H1 (cell line): ENCODE measurements at regions not wholly inside any gene's neighbourhood (a gene's known extent, or its start where the extent isn't known, plus 50 kb on each side); places are given as distances from the start of the nearest gene placed in this dataset.

Experiments
- CTCF ChIA-PET: fragments of 300-600 bp; sonication (Branson Sonifier 250); formaldehyde crosslinking; loops from one replicate; lab custom pipeline; 2021; ENCODE audit not compliant: partially characterized antibody; lab: Charles Lee
- POLR2A ChIA-PET: fragments of 300-600 bp; sonication (Branson Sonifier 250); formaldehyde crosslinking; loops from one replicate; lab custom pipeline; 2021; ENCODE audit warnings: inconsistent platforms; ENCODE audit not compliant: partially characterized antibody; lab: Charles Lee
- DNase-seq, 2 experiments: peaks; one replicate each; pipeline versions ENCODE4 v3.0.0 to v3.0.0-alpha.2; 2010 to 2022; ENCODE audit warnings: low spot score in 2 of 2, low read depth in 1 of 2, mixed read lengths in 1 of 2
- FAIRE-seq: peaks from 2 replicates; lab custom pipeline; 2011; peaks lifted over from hg19 to GRCh38; lab: Jason Lieb, UNC
- H2AFZ ChIP-seq: 2 replicates; pipeline ENCODE4 v1.8.1; 2012; ENCODE audit warnings: low read length, inconsistent platforms
- H2AK5ac ChIP-seq: 2 replicates; pipeline ENCODE4 v1.6.1; 2013; ENCODE audit warnings: low read depth, low read length
- H2BK120ac ChIP-seq: replicated peaks from 2 replicates; pipeline ENCODE3; 2013; ENCODE audit warnings: low read depth, low read length, inconsistent platforms
- H2BK12ac ChIP-seq: 2 replicates; pipeline ENCODE4 v1.6.1; 2013; ENCODE audit warnings: low read depth, low read length
- H2BK15ac ChIP-seq: 2 replicates; pipeline ENCODE4 v1.6.1; 2013; ENCODE audit warnings: low read length
- H2BK20ac ChIP-seq: 2 replicates; pipeline ENCODE4 v1.6.1; 2013; ENCODE audit warnings: low read length
- H2BK5ac ChIP-seq: 2 replicates; pipeline ENCODE4 v1.6.1; 2013; ENCODE audit warnings: low read depth, low read length
- H3K14ac ChIP-seq: 2 replicates; pipeline ENCODE4 v1.6.1; 2013; ENCODE audit warnings: inconsistent platforms; ENCODE audit not compliant: insufficient read length
- H3K18ac ChIP-seq: 2 replicates; pipeline ENCODE4 v1.6.1; 2013; ENCODE audit warnings: low read length; ENCODE audit errors: extremely low read depth
- H3K23ac ChIP-seq: 2 replicates; pipeline ENCODE4 v1.6.1; 2013; ENCODE audit warnings: inconsistent platforms; ENCODE audit not compliant: insufficient read length
- H3K23me2 ChIP-seq: 2 replicates; pipeline ENCODE4 v1.6.1; 2013; ENCODE audit warnings: low read depth, low read length
- H3K27ac ChIP-seq: 2 replicates; pipeline ENCODE4 v1.6.1; 2011; ENCODE audit warnings: low read depth, low read length, inconsistent platforms
- H3K27me3 ChIP-seq, 4 experiments: replicated peaks in 1 of 4; 1 replicate in 1 of 4; 2 replicates in 3 of 4; pipeline versions ENCODE4 v1.6.1 to v1.8.1; 2011 to 2013; ENCODE audit warnings: low read length in 3 of 4, mild to moderate bottlenecking in 3 of 4, inconsistent platforms in 2 of 4, mixed read lengths in 2 of 4, moderate library complexity in 1 of 4; ENCODE audit not compliant: control insufficient read depth in 3 of 4, insufficient read depth in 3 of 4; ENCODE audit errors: extremely low read depth in 1 of 4
- H3K36me3 ChIP-seq, 4 experiments: 2 replicates each; pipeline versions ENCODE4 v1.6.1 to v1.8.1; 2011 to 2013; ENCODE audit warnings: mild to moderate bottlenecking in 4 of 4, low read length in 3 of 4, moderate library complexity in 2 of 4, control low read depth in 1 of 4, inconsistent platforms in 1 of 4; ENCODE audit not compliant: insufficient read depth in 4 of 4, control insufficient read depth in 2 of 4
- H3K4ac ChIP-seq: replicated peaks from 2 replicates; pipeline ENCODE3; 2013; ENCODE audit warnings: low read length, low read depth, mixed read lengths, inconsistent platforms; ENCODE audit not compliant: insufficient read length
- H3K4me1 ChIP-seq, 4 experiments: replicated peaks in 1 of 4; 1 replicate in 1 of 4; 2 replicates in 3 of 4; pipeline versions ENCODE4 v1.6.1 to v1.8.1; 2011 to 2013; ENCODE audit warnings: low read length in 3 of 4, inconsistent platforms in 2 of 4, mixed read lengths in 1 of 4; ENCODE audit not compliant: insufficient read depth in 4 of 4, control insufficient read depth in 3 of 4
- H3K4me2 ChIP-seq, 2 experiments: 2 replicates each; pipeline versions ENCODE4 v1.6.1 to v1.8.1; 2011 to 2013; ENCODE audit warnings: low read depth in 2 of 2, low read length in 2 of 2, control low read depth in 1 of 2, inconsistent platforms in 1 of 2, mild to moderate bottlenecking in 1 of 2; ENCODE audit not compliant: insufficient read depth in 1 of 2
- H3K4me3 ChIP-seq, 4 experiments: fragments of 200-600, 300-600 bp in 1 of 4; sonication (generic), shearing (Covaris generic), sonication (Bioruptor Twin) in 1 of 4; 2 replicates each; pipeline versions ENCODE4 v1.5.1 to v1.8.1; 2011 to 2016; ENCODE audit warnings: low read length in 4 of 4, low read depth in 3 of 4, control low read depth in 2 of 4, inconsistent platforms in 2 of 4, mild to moderate bottlenecking in 2 of 4, mixed read lengths in 1 of 4, moderate library complexity in 1 of 4; ENCODE audit not compliant: insufficient read depth in 2 of 4; ENCODE audit errors: extremely low read depth in 1 of 4
- H3K56ac ChIP-seq: replicated peaks from 2 replicates; pipeline ENCODE3; 2013; ENCODE audit warnings: low read depth, mild to moderate bottlenecking, mixed read lengths, low read length, inconsistent platforms; ENCODE audit not compliant: insufficient read length
- H3K79me1 ChIP-seq: 2 replicates; pipeline ENCODE4 v1.6.1; 2013; ENCODE audit warnings: low read depth, low read length, control low read depth
- H3K79me2 ChIP-seq, 2 experiments: 2 replicates each; pipeline versions ENCODE4 v1.6.1 to v1.8.1; 2012 to 2013; ENCODE audit warnings: low read length in 2 of 2, mild to moderate bottlenecking in 2 of 2, inconsistent platforms in 1 of 2; ENCODE audit not compliant: insufficient read depth in 2 of 2, control insufficient read depth in 1 of 2
- H3K9ac ChIP-seq, 4 experiments: replicated peaks in 1 of 4; 1 replicate in 1 of 4; 2 replicates in 3 of 4; pipeline versions ENCODE4 v1.6.1 to v1.8.1; 2011 to 2013; ENCODE audit warnings: low read depth in 3 of 4, low read length in 3 of 4, control low read depth in 2 of 4, mild to moderate bottlenecking in 2 of 4, moderate library complexity in 2 of 4, inconsistent platforms in 1 of 4; ENCODE audit errors: extremely low read depth in 1 of 4
- H3K9me3 ChIP-seq, 2 experiments: 2 replicates each; pipeline versions ENCODE4 v1.6.1 to v1.8.1; 2012 to 2013; ENCODE audit warnings: mild to moderate bottlenecking in 2 of 2, moderate library complexity in 2 of 2, control low read depth in 1 of 2, inconsistent platforms in 1 of 2, low read depth in 1 of 2, low read length in 1 of 2, mixed read lengths in 1 of 2; ENCODE audit not compliant: insufficient read depth in 2 of 2
- H4K20me1 ChIP-seq, 2 experiments: replicated peaks in 1 of 2; 2 replicates each; pipeline versions ENCODE3 to v1.8.1; 2011 to 2013; ENCODE audit warnings: inconsistent platforms in 2 of 2, low read length in 2 of 2, mild to moderate bottlenecking in 1 of 2; ENCODE audit not compliant: insufficient read depth in 2 of 2, control insufficient read depth in 1 of 2
- H4K5ac ChIP-seq: 2 replicates; pipeline ENCODE4 v1.6.1; 2013; ENCODE audit warnings: low read length, low read depth, mixed read lengths, inconsistent platforms; ENCODE audit not compliant: insufficient read length
- H4K8ac ChIP-seq: 2 replicates; pipeline ENCODE4 v1.8.0; 2013; ENCODE audit warnings: mild to moderate bottlenecking, moderate library complexity, low read length, inconsistent platforms; ENCODE audit not compliant: insufficient read depth; ENCODE audit errors: extremely low read depth
- H4K91ac ChIP-seq: replicated peaks from 2 replicates; pipeline ENCODE3; 2013; ENCODE audit warnings: low read length, mixed read lengths, inconsistent platforms; ENCODE audit not compliant: insufficient read length
- CHD1 ChIP-seq: IDR thresholded peaks from 2 replicates; pipeline ENCODE4 v1.6.1; 2012; ENCODE audit warnings: low read depth, low read length, improper control_type of control experiment
- CTCF ChIP-seq, 3 experiments: IDR thresholded peaks; 1 replicate in 2 of 3; 2 replicates in 1 of 3; pipeline versions ENCODE4 v1.5.1 to v1.6.1; 2011; ENCODE audit warnings: low read length in 3 of 3, mild to moderate bottlenecking in 3 of 3, inconsistent platforms in 2 of 3, low read depth in 1 of 3, moderate library complexity in 1 of 3; ENCODE audit not compliant: insufficient read depth in 1 of 3; ENCODE audit errors: control extremely low read depth in 1 of 3
- GABPA ChIP-seq: IDR thresholded peaks from 2 replicates; pipeline ENCODE4 v1.6.1; 2011; ENCODE audit warnings: mild to moderate bottlenecking, low read length, moderate library complexity, borderline replicate concordance; ENCODE audit not compliant: insufficient read depth
- KDM1A ChIP-seq: fragments of 200-600, 300-600 bp; sonication (generic); IDR thresholded peaks from 2 replicates; pipeline ENCODE4 v1.7.1; 2016; ENCODE audit warnings: mild to moderate bottlenecking, low read length, borderline replicate concordance
- SP1 ChIP-seq: IDR thresholded peaks from 2 replicates; pipeline ENCODE4 v1.6.1; 2011; ENCODE audit warnings: low read depth, low read length
- WGBS, 2 experiments: shearing (Covaris generic) in 1 of 2; methylation state at CpG; one replicate each; pipeline versions ENCODE4 v1.1.6 to v1.1.7; 2013 to 2015; ENCODE audit warnings: low lambda C conversion rate in 2 of 2, mixed read lengths in 2 of 2, inconsistent platforms in 1 of 2, low coverage in 1 of 2, missing lambda C conversion rate in 1 of 2; ENCODE audit not compliant: insufficient replicate concordance in 2 of 2, insufficient coverage in 1 of 2, insufficient read length in 1 of 2; ENCODE audit errors: extremely low coverage in 1 of 2, missing lambda C conversion rate in 1 of 2; 5-methylcytosine and 5-hydroxymethylcytosine counted together

GRCh38 chr20:23205211-23205610, 119.1 kb upstream of the CD93 start:
- Histone ChIP-seq H3K14ac (no peak overlapping the region), H4K5ac (no peak overlapping the region), H3K9ac (no peak overlapping the region), H4K91ac (no peak overlapping the region), H2BK120ac (no peak overlapping the region), H4K8ac (no peak overlapping the region), H2BK12ac (no peak overlapping the region), H4K20me1 (no peaks in the 10 kb centered on the region), H3K79me2 (no peaks in the 10 kb centered on the region), H3K4me1 (peaks cover 9 to 17% (median 11%) of the 10 kb centered on the region in 4 experiments), H3K23me2 (no peaks in the 10 kb centered on the region; the same call in 1 of the 2 replicates), H3K18ac (no peak overlapping the region), H3K4me2 (peak overlapping the region in 1 of 2 experiments; percentile 18; a peak in 1 of 4 replicates), H3K4me3 (0 out of 8 replicates have a peak overlapping the region, but pooled peaks of 1 of the 4 experiments have one; percentile 7), H3K27me3 (peaks cover 0 to 14% (median 1%) of the 10 kb centered on the region in 4 experiments; a peak in 3 of 7 replicates), H3K56ac (no peak overlapping the region), H2BK5ac (no peak overlapping the region; the same call in 1 of the 2 replicates), H3K4ac (no peak overlapping the region), H2AK5ac (no peak overlapping the region), H3K27ac (no peak overlapping the region), H3K9me3 (no peaks in the 10 kb centered on the region), H3K23ac (no peak overlapping the region), H2BK20ac (0 out of 2 replicates have a peak overlapping the region, but pooled peaks have one; percentile 0), H2AFZ (no peak overlapping the region), H3K79me1 (no peaks in the 10 kb centered on the region), H3K36me3 (no peaks in the 10 kb centered on the region), H2BK15ac (0 out of 2 replicates have a peak overlapping the region, but pooled peaks have one; percentile 29)
- no peak for DNase-seq
- no peak for FAIRE-seq
- CTCF ChIA-PET, result interaction anchor here (1.0 to 4.1 kb wide), 8 partner anchors 16 to 231 kb away, joined by 3 to 15 read pairs (median 4); no protein-coding TSS in a partner anchor
- POLR2A ChIA-PET, result interaction anchor here (1.1 kb wide), 1 partner anchor 30 kb away, joined by 3 read pairs; no protein-coding TSS in a partner anchor
- WGBS, 2 experiments, result 48% methylated on average over 7 of the region's 7 CpGs; no CpG with 5 or more reads in 1 of the 2 experiments
- no peak for TF ChIP-seq GABPA
- no peak for TF ChIP-seq CHD1
- no peak for TF ChIP-seq CTCF (IDR thresholded peaks at IDR 0.05; ENCODE audit: control extremely low read depth in 1 of 3, insufficient read depth in 1 of 3, low read depth in 1 of 3, low read length in 3 of 3)
- no peak for TF ChIP-seq KDM1A
- TF ChIP-seq SP1, result no peak
